Ecto neural progenitor cell (in vitro differentiated cells): ENCODE measurements at regions not wholly inside any gene's neighbourhood (a gene's known extent, or its start where the extent isn't known, plus 50 kb on each side); places are given as distances from the start of the nearest gene placed in this dataset.

Experiments
- DNase-seq: peaks from one replicate; pipeline ENCODE4 v3.0.0-alpha.2; 2018; ENCODE audit warnings: low spot score

- peak; percentile 66 for DNase-seq
Observed at GRCh38 chr19:30784850-30785457, 412.8 kb downstream of the ZNF536 start.

- DNase-seq = peak; percentile 8
Observed at GRCh38 chr19:30783936-30784335, 411.8 kb downstream of the ZNF536 start.

- no peak for DNase-seq
Observed at GRCh38 chr19:30783212-30783611, 411.0 kb downstream of the ZNF536 start.

DNA sequence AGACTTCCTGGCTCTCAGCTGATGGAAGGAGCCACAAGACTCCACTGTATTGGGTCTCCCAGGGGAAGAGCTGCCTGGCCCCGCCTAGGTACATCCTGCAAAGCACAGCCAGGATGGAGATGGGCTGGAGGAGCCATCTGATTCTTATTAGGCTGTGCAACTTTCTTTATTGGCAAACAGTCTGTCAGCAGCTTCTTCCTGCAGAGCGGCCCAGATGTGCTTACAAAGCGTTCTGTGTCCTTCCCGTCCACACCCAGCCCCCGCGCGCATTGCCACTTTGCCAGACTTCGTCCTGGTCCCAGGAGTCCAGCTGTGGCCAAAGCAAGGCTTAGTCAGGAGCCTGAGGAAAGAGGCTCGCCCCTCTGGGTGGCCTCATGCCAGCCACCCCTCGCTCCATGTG is 409.3 kb downstream of the ZNF536 start:
- DNase-seq = no peak

DNA sequence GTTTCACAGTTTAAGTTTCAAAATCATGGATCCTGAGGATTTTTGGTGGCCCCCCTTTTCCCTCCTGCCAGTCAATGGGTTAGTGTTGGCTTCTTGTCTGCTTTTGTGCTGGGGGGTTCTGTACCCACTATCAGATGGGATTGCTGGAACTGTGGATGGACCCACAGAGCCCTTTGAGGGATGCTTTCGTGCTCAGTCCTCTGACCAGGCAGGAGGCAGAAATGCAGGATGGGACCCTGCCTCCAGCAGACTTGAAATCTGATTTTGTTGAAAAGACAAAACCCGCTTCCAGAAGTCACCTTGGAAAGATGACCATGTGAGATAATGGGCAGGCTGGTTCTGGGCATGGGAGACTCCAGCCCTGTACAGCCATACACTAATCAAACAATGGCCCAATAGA is 408.9 kb downstream of the ZNF536 start:
- DNase-seq = no peak

DNA sequence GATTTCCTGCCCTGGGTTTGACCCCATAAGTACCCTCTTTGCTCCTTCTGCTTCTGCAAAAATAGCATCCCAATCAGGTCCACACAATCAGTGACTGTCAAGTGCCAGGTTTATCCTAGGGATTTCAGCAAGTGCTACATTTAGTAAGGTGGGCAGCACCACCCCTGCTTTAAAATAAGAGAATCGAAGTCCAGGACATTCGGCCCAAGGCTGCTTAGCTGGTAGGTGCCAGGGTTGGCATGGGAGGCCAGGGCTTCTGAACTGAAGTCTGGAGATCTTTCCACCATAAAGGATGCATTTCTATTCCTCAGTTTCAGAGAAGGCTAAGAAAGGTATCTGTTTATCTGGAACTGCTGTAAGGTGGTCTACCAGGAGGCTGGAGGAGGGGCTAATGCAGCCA is 408.3 kb downstream of the ZNF536 start:
- no peak for DNase-seq

GRCh38 chr19:30780032-30780431 is 407.8 kb downstream of the ZNF536 start:
- no peak for DNase-seq

- no peak for DNase-seq
Observed at GRCh38 chr19:30778961-30779715, 407.0 kb downstream of the ZNF536 start.

- no peak for DNase-seq
Observed at GRCh38 chr19:30778061-30778460, 405.9 kb downstream of the ZNF536 start.

DNA sequence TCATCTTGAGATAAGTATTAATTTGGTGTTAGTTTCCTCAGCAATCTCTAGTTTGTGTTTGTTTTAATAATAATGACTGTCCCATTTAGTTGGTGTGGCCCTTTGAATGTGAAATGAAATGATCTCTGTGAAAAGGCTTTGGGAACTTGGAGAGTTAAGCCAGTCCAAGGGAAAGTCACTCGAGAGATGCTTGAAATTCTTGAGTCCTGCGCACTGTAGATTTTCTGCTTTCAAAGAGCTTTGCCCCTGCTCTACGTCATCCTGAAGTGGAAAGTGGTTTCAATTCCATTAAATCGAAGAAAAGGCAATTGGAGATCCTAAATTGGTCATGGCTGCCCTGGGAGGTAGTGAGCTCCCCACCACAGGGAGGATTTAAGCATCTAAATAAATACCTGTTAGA is 403.8 kb downstream of the ZNF536 start:
- DNase-seq = no peak

GRCh38 chr19:30774252-30774766 is 402.1 kb downstream of the ZNF536 start:
- no peak for DNase-seq

DNA sequence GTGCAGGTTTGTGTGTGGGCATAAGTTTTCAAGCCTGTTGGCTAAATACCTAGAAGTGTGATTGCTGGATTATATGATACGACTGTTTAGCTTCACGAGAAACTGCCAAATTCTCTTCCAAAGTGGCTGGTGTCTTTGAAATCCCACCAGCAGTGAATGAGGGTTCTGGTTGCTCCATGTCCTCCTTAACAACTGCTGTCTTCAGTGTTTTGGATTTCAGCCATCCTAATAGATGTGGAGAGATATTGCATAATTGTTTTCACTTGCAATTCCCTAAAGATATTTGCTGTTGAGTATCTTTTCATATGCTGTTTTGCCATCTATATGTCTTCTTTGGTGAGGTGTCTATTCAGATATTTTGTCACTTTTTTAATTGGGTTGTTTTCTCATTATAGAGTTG is 390.5 kb downstream of the ZNF536 start:
- peak; percentile 13 for DNase-seq

DNA sequence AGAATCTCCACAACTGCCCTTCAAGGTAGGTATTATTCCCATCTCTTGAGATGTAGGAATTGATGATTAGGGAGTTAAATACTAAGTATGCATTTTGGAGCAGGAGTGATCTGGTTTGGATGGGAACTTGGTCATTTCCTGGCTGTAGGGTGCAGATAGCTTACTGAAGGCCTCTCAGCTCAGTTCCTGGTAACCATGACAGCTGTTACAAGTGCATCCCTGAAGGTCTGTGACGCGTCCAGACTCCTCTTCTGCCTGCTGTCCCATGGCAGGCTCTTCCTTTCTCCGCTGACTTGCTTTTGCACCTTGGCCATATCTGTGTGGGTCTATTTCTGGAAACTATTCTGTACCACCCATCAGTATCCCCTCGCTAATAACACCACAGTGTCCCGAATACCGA is 387.8 kb downstream of the ZNF536 start:
- peak; percentile 8 for DNase-seq

DNA sequence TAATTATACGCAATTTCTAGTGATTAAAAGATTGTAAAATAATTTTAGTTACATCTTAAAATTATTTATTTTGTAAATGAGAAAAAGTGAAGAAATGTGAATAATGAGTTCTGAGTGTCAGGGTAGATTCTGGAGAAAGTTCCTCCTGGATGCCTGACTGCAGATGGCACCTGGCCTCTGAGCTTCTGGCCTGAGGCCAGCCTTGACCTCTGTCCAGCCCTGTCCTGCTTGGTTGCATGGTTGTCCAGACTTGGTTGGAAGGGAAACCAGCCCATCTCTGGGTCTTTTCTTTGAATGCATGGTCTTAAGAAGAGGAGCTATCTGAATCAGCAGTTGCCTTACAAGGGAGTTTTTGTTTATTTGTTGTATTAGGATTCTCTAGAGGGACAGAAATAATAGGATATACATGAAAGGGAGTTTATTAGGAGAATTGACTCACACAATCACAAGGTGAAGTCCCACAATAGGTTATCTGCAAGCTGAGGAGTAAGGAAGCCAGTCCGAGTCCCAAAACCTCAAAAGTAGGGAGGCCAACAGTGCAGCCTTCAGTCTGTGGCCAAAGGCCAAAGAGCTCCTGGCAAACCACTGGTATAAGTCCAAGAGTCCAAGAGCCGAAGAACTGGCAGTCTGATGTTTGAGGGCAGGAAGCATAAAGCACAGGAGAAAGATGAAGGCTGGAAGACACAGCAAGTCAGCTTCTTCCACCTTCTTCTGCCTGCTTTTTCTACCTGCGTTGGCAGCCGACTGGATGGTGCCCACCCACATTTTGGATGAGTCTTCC is 385.8 kb downstream of the ZNF536 start:
- peak; percentile 17 for DNase-seq

DNA sequence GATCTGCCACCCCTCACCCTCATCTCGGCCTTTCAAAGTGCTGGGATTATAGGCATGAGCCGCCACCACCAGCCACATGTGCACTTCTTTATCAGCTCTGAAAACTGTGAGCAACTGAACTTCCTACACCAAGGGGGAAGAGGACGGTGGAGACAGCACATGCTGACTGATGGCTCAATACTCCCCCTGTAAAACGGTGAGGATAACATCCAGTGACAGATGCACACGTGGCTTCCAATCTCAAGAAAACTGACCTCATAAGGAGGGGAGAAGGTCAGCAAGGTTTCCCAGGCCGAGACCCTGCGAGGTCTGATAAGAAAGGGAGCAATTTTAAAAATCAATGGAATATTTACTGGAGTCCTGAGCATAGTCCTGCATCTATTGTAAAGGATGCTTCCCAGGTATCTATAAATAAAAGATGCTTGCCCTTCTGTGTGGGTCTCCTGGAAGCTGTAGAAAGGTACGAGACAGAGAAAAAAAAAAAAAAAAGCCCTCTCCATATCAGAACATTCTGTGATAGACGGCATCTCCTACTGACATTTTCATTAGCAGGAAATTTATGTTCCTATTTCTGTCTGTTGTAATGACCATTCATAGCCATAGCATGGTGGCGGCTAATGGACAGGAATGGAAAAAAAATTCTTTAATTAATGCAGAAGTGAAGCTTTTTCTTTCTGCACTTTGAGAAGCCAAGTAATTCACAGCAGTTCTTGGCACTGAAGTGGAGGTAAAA is 385.1 kb downstream of the ZNF536 start:
- DNase-seq = peak; percentile 28

GRCh38 chr19:30755581-30755980 is 383.4 kb downstream of the ZNF536 start:
- no peak for DNase-seq

- DNase-seq = peak; percentile 9
Observed at GRCh38 chr19:30754162-30754561, 382.0 kb downstream of the ZNF536 start.

- DNase-seq = peak; percentile 12
Observed at GRCh38 chr19:30752876-30753275, 380.7 kb downstream of the ZNF536 start.

- DNase-seq = peak; percentile 10
Observed at GRCh38 chr19:30752201-30752600, 380.0 kb downstream of the ZNF536 start.

DNA sequence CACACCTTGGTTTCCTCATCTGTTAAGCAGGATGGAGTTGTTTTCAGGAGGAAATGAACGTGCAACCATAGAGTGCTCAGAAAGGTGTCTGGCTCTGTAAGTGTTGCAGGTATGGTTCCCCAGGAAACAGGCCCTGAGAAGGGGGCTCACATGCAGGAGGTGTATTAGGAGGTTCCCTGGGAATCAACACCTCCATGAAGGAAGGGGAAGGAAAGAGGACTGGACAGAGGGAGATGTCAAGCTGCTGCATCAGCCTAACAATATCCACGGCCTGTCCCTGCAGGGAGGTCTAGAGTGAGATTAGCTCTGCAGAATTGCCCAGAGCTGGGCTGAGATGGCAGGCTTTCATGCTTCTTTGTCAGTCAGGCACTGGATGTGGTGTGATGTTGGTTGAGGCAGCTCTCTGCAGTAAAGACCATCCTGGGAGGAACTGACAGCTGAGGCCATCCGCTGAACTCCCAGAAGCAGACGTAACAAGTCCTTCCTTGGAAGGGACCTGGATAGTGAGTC is 373.3 kb downstream of the ZNF536 start:
- DNase-seq = peak; percentile 13

DNA sequence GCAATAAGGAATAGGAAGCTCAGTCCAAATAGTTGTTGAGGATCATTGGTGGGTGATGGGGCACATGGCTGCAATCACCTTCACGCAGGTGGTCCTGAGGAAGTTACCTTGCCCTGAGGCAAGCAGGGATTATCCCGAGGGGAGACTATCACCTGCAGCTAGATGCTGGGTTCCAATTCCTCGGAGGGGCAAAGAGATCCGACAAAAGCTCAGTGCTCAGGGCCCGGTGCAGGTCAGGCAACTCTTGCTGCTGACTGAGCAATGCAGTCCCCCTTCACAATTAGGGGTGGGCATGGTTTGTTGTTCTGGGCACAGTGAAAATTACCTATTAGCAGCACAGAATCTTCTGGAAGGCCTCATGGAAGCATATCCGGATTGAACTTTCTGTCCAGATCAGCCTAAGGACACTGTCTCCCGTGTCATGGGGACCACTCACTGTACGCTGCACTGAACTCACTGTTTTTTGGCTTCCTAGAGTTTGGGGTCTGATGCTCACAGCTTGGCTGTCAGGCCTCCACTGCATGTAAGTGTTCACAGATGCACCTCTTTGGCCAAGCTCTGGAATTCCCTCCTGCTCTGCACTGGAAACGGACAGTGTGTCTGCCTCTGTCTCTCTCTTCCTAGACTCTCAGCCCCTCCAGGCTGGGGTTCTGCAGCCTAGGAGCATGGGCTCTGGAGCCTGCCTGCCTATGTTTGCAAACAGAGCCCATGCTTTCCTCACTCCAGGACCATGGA is 372.7 kb downstream of the ZNF536 start:
- DNase-seq = peak; percentile 18
